IMR-90 (cell line): ENCODE measurements at regions not wholly inside any gene's neighbourhood (a gene's known extent, or its start where the extent isn't known, plus 50 kb on each side); places are given as distances from the start of the nearest gene placed in this dataset.

Source experiments
- ATAC-seq: fragments of 200-7000 bp; cut with Tn5 transposase; 2 replicates; pipeline ENCODE4 v1.9.1; 2020; ENCODE audit warnings: low read depth, mild to moderate bottlenecking, moderate library complexity
- BruUV-seq: library from RNA; stranded (reverse); fragments of 400-500 nt; replicated peaks from 2 replicates; lab custom pipeline; 2021; lab: Mats Ljungman, UMichigan
- CTCF ChIA-PET: fragments of 300-600 bp; formaldehyde crosslinking; extraction: SDS; loops from one replicate; lab custom pipeline; 2021; ENCODE audit warnings: antibody characterized with exemption; lab: Yijun Ruan, JAX
- POLR2A ChIA-PET: fragments of 300-600 bp; sonication (Branson Sonifier 250); formaldehyde crosslinking; loops from one replicate; lab custom pipeline; 2022; ENCODE audit warnings: antibody characterized with exemption; ENCODE audit not compliant: unreplicated experiment; lab: Charles Lee
- DNase-seq: peaks from one replicate; pipeline ENCODE4 v3.0.0; 2013
- H2AFZ ChIP-seq: replicated peaks from 2 replicates; pipeline ENCODE3; 2013; ENCODE audit warnings: low read length, mild to moderate bottlenecking; ENCODE audit not compliant: poor library complexity
- H2AK5ac ChIP-seq: 2 replicates; pipeline ENCODE4 v1.6.1; 2013; ENCODE audit warnings: low read depth, low read length, inconsistent platforms
- H2AK9ac ChIP-seq: replicated peaks from 2 replicates; pipeline ENCODE3; 2013; ENCODE audit warnings: mild to moderate bottlenecking, low read depth, low read length, moderate library complexity; ENCODE audit not compliant: poor library complexity
- H2BK120ac ChIP-seq: 2 replicates; pipeline ENCODE4 v1.6.1; 2013; ENCODE audit warnings: low read depth, low read length, inconsistent platforms
- H2BK15ac ChIP-seq: 3 replicates; pipeline ENCODE4 v1.6.1; 2013; ENCODE audit warnings: low read depth, low read length, inconsistent platforms
- H2BK20ac ChIP-seq: 2 replicates; pipeline ENCODE4 v1.6.1; 2013; ENCODE audit warnings: low read depth, mild to moderate bottlenecking, inconsistent platforms, low read length, moderate library complexity
- H2BK5ac ChIP-seq: 2 replicates; pipeline ENCODE4 v1.6.1; 2013; ENCODE audit warnings: mild to moderate bottlenecking, low read depth, low read length, inconsistent platforms; ENCODE audit not compliant: poor library complexity, severe bottlenecking
- H3K14ac ChIP-seq: replicated peaks from 2 replicates; pipeline ENCODE4 v1.6.1; 2013; ENCODE audit warnings: low read depth, low read length, inconsistent platforms
- H3K18ac ChIP-seq: 2 replicates; pipeline ENCODE4 v1.6.1; 2013; ENCODE audit warnings: low read depth, low read length, control low read depth
- H3K23ac ChIP-seq: 2 replicates; pipeline ENCODE4 v1.6.1; 2013; ENCODE audit warnings: low read depth, low read length, inconsistent platforms
- H3K27ac ChIP-seq: 2 replicates; pipeline ENCODE4 v1.5.1; 2013; ENCODE audit warnings: mild to moderate bottlenecking, control low read depth, low read length; ENCODE audit not compliant: insufficient read depth
- H3K27me3 ChIP-seq: 2 replicates; pipeline ENCODE4 v1.6.1; 2013; ENCODE audit warnings: low read length; ENCODE audit not compliant: control insufficient read depth, insufficient read depth
- H3K36me3 ChIP-seq: 2 replicates; pipeline ENCODE4 v1.6.1; 2013; ENCODE audit warnings: low read length, mixed read lengths; ENCODE audit not compliant: control insufficient read depth, insufficient read depth
- H3K4ac ChIP-seq: 2 replicates; pipeline ENCODE4 v1.6.1; 2013; ENCODE audit warnings: low read depth, low read length, inconsistent platforms
- H3K4me1 ChIP-seq: 2 replicates; pipeline ENCODE4 v1.6.1; 2013; ENCODE audit warnings: low read length, mixed read lengths; ENCODE audit not compliant: control insufficient read depth, insufficient read depth
- H3K4me2 ChIP-seq: 2 replicates; pipeline ENCODE4 v1.6.1; 2013; ENCODE audit warnings: low read depth, mild to moderate bottlenecking, control low read depth, low read length, moderate library complexity
- H3K4me3 ChIP-seq: 2 replicates; pipeline ENCODE4 v1.5.1; 2013; ENCODE audit warnings: low read depth, mild to moderate bottlenecking, control low read depth, low read length, moderate library complexity; ENCODE audit not compliant: insufficient read depth
- H3K56ac ChIP-seq: 2 replicates; pipeline ENCODE4 v1.6.1; 2013; ENCODE audit warnings: low read length, inconsistent platforms; ENCODE audit not compliant: insufficient read depth; ENCODE audit errors: extremely low read depth
- H3K79me1 ChIP-seq, 2 experiments: 2 replicates each; pipeline ENCODE4 v1.6.1; 2013; ENCODE audit warnings: low read length in 2 of 2, inconsistent platforms in 1 of 2, low read depth in 1 of 2
- H3K9ac ChIP-seq: 2 replicates; pipeline ENCODE4 v1.6.1; 2013; ENCODE audit warnings: low read depth, low read length, control low read depth
- H3K9me1 ChIP-seq: 2 replicates; pipeline ENCODE4 v1.6.1; 2013; ENCODE audit warnings: low read length, inconsistent platforms; ENCODE audit not compliant: insufficient read depth
- H3K9me3 ChIP-seq: 2 replicates; pipeline ENCODE4 v1.6.1; 2013; ENCODE audit warnings: low read length; ENCODE audit not compliant: control insufficient read depth, insufficient read depth
- H4K20me1 ChIP-seq: 2 replicates; pipeline ENCODE4 v1.6.1; 2013; ENCODE audit warnings: low read length, inconsistent platforms; ENCODE audit not compliant: insufficient read depth
- H4K5ac ChIP-seq: 2 replicates; pipeline ENCODE4 v1.6.1; 2013; ENCODE audit warnings: mild to moderate bottlenecking, low read depth, low read length, control low read depth
- H4K8ac ChIP-seq, 2 experiments: 2 replicates each; pipeline ENCODE4 v1.6.1; 2013; ENCODE audit warnings: low read depth in 2 of 2, low read length in 2 of 2, control low read depth in 1 of 2, inconsistent platforms in 1 of 2
- H4K91ac ChIP-seq: 2 replicates; pipeline ENCODE4 v1.6.1; 2013; ENCODE audit warnings: low read depth, low read length, inconsistent platforms; ENCODE audit not compliant: insufficient read depth
- BHLHE40 ChIP-seq: fragments of 150-350 bp; IDR thresholded peaks from 2 replicates; pipeline ENCODE4 v1.6.1; 2016; ENCODE audit warnings: mild to moderate bottlenecking, low read depth, low read length
- CEBPB ChIP-seq: IDR thresholded peaks from 2 replicates; pipeline ENCODE4 v1.6.1; 2012; ENCODE audit warnings: low read depth, low read length, improper control_type of control experiment
- CHD1 ChIP-seq: IDR thresholded peaks from 2 replicates; pipeline ENCODE4 v1.6.1; 2012; ENCODE audit warnings: low read depth, low read length, improper control_type of control experiment
- CTCF ChIP-seq: conservative IDR thresholded peaks from 2 replicates; pipeline ENCODE4 v1.5.1; 2012; ENCODE audit warnings: mild to moderate bottlenecking, low read depth, low read length, improper control_type of control experiment
- ELK1 ChIP-seq: fragments of 150-350 bp; IDR thresholded peaks from 2 replicates; pipeline ENCODE4 v1.6.1; 2016; ENCODE audit warnings: low read depth, mild to moderate bottlenecking, low read length, moderate library complexity, borderline replicate concordance
- FOS ChIP-seq: fragments of 150-350 bp; IDR thresholded peaks from 2 replicates; pipeline ENCODE4 v1.6.1; 2016; ENCODE audit warnings: low read depth, low read length
- MAFK ChIP-seq: IDR thresholded peaks from 2 replicates; pipeline ENCODE4 v1.6.1; 2012; ENCODE audit warnings: low read depth, low read length, improper control_type of control experiment
- MAZ ChIP-seq: IDR thresholded peaks from 2 replicates; pipeline ENCODE4 v1.6.1; 2012; ENCODE audit warnings: low read depth, mild to moderate bottlenecking, low read length, improper control_type of control experiment, moderate library complexity, borderline replicate concordance
- NFE2L2 ChIP-seq: fragments of 150-350 bp; IDR thresholded peaks from 2 replicates; pipeline ENCODE4 v1.6.1; 2016; ENCODE audit warnings: low read depth, mild to moderate bottlenecking, low read length
- POLR2A ChIP-seq: IDR thresholded peaks from 2 replicates; pipeline ENCODE4 v1.6.1; 2012; ENCODE audit warnings: mild to moderate bottlenecking, low read depth, low read length
- RFX5 ChIP-seq: IDR thresholded peaks from 2 replicates; pipeline ENCODE4 v1.8.0; 2012; ENCODE audit warnings: low read depth, mild to moderate bottlenecking, low read length, moderate library complexity
- USF2 ChIP-seq: fragments of 150-350 bp; IDR thresholded peaks from 2 replicates; pipeline ENCODE4 v1.6.1; 2017; ENCODE audit warnings: mild to moderate bottlenecking, antibody characterized with exemption, low read length, low read depth
- WGBS, 2 experiments: methylation state at CpG; one replicate each; pipeline versions ENCODE4 v1.1.5 to v1.1.7; 2013; ENCODE audit warnings: missing lambda C conversion rate in 2 of 2; ENCODE audit not compliant: insufficient read length in 1 of 2; ENCODE audit errors: extremely low coverage in 2 of 2; 5-methylcytosine and 5-hydroxymethylcytosine counted together
- dilution Hi-C: fragments of 300-500 bp; cut with HindIII; formaldehyde crosslinking; loops from one replicate; pipeline ENCODE4 v1.14.3; 2018; ENCODE audit warnings: low sequenced_read_pairs; ENCODE audit not compliant: unreplicated experiment
- in situ Hi-C: fragments of 300-500 bp; cut with MboI; formaldehyde crosslinking; loops from 3 replicates; pipeline ENCODE4 v1.14.3; 2019; ENCODE audit warnings: low sequenced_read_pairs, inconsistent platforms, mixed read lengths
- intact Hi-C: fragments of 100-400 bp; cut with micrococcal nuclease; formaldehyde crosslinking; loops from 2 replicates; pipeline ENCODE4 v1.10.0; 2022

- no peak overlapping the region for H3K23ac ChIP-seq
- H2AK5ac ChIP-seq, result no peak overlapping the region
- H4K91ac ChIP-seq, result no peak overlapping the region
- H3K9me3 ChIP-seq, result no peaks in the 10 kb centered on the region; the same call in 1 of the 2 replicates
- no peaks in the 10 kb centered on the region for H3K79me1 ChIP-seq
- H3K4me1 ChIP-seq, result no peaks in the 10 kb centered on the region
- H2BK120ac ChIP-seq, result no peak overlapping the region
- H3K27me3 ChIP-seq, result no peaks in the 10 kb centered on the region
- H3K18ac ChIP-seq, result no peak overlapping the region
- WGBS, 2 experiments, result 49% methylated on average over 3 of the region's 5 CpGs; no CpG with 5 or more reads in 1 of the 2 experiments
- no peak overlapping the region for H2AK9ac ChIP-seq
- no peak overlapping the region for H3K4ac ChIP-seq
- no peak overlapping the region for H3K27ac ChIP-seq
- no TSS peak for BruUV-seq
- no peak overlapping the region for H3K56ac ChIP-seq
- H3K14ac ChIP-seq, result no peak overlapping the region
- POLR2A ChIA-PET, result no interaction called here
- CTCF ChIA-PET, result interaction anchor here (0.6 kb wide), 2 partner anchors 29 to 1060 kb away, joined by 3 read pairs; no protein-coding TSS in a partner anchor
- no peak overlapping the region for H3K9ac ChIP-seq
- H4K8ac ChIP-seq, result no peak overlapping the region
- H2AFZ ChIP-seq, result no peak overlapping the region
- no peaks in the 10 kb centered on the region for H3K9me1 ChIP-seq
- H3K36me3 ChIP-seq, result no peaks in the 10 kb centered on the region
- TF ChIP-seq MAFK, result no peak
- no peak for TF ChIP-seq MAZ
- TF ChIP-seq NFE2L2, result no peak
- no peak for TF ChIP-seq CHD1
- TF ChIP-seq CEBPB, result no peak
- no peak for TF ChIP-seq POLR2A
- TF ChIP-seq ELK1, result no peak
- TF ChIP-seq BHLHE40, result no peak
- TF ChIP-seq USF2, result no peak
- TF ChIP-seq CTCF, result no peak
- TF ChIP-seq FOS, result no peak
- TF ChIP-seq RFX5, result no peak
- no peak overlapping the region for H3K4me3 ChIP-seq
- no peak overlapping the region for H4K5ac ChIP-seq
- ATAC-seq (no peak), DNase-seq (no peak)
- H3K4me2 ChIP-seq, result no peak overlapping the region
- no peaks in the 10 kb centered on the region for H4K20me1 ChIP-seq
- dilution Hi-C loops (no loop called here), in situ Hi-C loops (no loop called here), intact Hi-C loops (no loop called here)
- H2BK5ac ChIP-seq, result no peak overlapping the region
- H2BK20ac ChIP-seq, result no peak overlapping the region
- no peak overlapping the region for H2BK15ac ChIP-seq
Observed at GRCh38 chr2:128836559-128837100, 518.0 kb upstream of the HS6ST1 start.
